Esophagus mucosa (tissue), 1 donor: ENCODE measurements at regions not wholly inside any gene's neighbourhood (a gene's known extent, or its start where the extent isn't known, plus 50 kb on each side); places are given as distances from the start of the nearest gene placed in this dataset.
"Not testable (repeated sequence)": the region's sequence is repeated elsewhere in the genome, so short reads cannot be mapped to it uniquely, and the experiment has no call there.

Experiments
- ATAC-seq: fragments of 200-7000 bp; cut with Tn5 transposase; one replicate; pipeline ENCODE4 v1.9.1; 2020
- donor health status: DM: yes; HTN: yes; CAD: no.

DNA sequence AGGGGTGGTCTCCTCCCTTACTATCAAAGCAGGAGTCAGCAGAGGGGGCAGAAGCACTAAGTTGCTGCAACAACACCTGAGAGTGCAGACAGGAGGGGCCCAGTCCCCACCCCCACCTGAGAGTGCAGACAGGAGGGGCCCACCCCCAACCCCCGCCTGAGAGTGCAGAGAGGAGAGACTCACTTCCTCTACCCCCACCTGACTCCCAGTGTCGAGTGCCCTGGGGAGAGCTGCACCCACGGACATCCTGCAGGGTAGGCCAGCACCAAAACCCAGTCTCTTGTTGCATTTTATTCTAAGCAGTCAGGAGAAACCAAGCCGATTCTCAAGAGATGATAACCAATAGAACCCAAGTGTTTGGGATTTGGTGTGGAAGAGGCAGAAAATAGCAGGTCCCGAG is 78.4 kb downstream of the NAPG start:
- ATAC-seq = peak; percentile 31

DNA sequence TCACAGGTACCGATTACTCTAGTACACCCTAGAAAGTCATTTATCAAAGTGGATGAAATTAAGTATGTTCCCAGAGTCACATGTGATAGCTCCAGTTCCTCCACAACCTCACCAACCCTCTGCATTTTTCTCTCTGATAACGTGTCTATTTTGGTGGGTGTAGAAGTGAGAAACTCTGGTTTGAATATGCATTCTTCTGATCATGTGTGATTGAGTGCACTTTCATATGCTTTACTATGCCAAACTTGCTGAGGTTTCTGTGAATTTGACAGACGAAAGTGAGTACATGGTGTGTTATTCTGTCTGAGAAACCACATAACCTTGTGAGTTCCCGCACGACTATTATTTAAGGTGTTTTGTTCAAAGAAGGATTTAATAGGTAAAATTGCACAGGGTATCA is 81.1 kb downstream of the NAPG start:
- ATAC-seq = not testable (repeated sequence)

- peak; percentile 38 for ATAC-seq
These were observed 81.8 kb downstream of the NAPG start for GRCh38 chr18:10607332-10608248.

- ATAC-seq = not testable (repeated sequence)
These were observed 82.6 kb downstream of the NAPG start for GRCh38 chr18:10608450-10608849.

GRCh38 chr18:10609046-10609445 is 83.2 kb downstream of the NAPG start:
- not testable (repeated sequence) for ATAC-seq

DNA sequence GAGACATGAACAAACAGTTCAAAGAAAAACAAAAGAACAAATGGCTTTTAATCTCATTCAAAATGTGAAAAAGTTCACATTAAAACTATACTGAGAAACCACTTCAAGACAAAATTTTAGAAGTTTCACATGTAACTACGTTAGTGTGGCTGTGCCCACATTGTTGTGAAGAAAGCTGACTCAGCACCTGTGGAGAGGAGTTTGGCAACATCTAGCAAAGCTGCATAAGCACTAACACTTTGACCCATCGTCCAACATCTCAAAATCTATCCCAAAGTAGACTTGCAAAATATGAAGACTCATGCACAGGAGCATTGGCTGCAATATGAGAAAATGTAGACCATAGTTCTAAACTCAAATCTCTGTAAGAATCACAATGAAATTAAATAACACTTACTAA is 87.4 kb downstream of the NAPG start:
- not testable (repeated sequence) for ATAC-seq

- ATAC-seq = not testable (repeated sequence)
These were observed 90.9 kb downstream of the NAPG start for GRCh38 chr18:10616714-10617113.

DNA sequence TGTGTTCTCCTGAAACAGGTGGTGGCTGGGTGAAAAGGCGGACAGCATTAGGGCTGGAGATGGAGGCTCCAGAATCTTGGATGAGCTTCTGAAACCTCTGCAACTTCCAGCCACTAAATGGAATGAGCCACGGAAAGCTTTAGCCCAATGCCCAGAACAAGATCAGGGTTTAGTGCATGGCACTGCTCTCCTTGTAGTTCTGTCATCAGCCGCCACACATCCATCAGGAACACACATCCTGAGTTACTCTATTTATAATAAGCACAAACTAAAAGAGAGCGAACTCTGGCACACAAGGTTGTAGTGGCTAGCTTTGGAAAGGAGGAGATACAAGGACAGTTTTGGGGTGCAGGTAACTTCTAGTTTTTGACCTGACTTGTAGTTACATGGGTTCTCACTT is 93.0 kb downstream of the NAPG start:
- not testable (repeated sequence) for ATAC-seq

DNA sequence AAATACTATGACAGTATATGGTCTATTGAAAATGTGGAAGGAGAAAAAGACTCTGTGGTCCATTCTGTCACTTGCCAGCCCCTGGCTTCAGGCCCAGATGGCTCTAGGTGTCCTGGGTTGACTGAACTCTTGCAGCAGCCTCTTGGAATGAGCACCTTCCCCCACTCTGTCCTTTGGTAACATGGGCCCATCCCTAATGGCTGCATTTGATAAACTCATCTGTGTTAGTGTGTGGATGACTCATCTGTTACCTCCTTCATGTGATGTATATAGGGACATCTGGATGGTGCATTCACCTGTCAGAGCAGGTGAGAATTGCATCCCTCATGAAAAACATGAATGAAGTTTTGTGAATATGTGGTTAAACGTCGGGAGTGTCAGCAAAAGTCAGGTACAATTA is 93.5 kb downstream of the NAPG start:
- ATAC-seq = not testable (repeated sequence)

DNA sequence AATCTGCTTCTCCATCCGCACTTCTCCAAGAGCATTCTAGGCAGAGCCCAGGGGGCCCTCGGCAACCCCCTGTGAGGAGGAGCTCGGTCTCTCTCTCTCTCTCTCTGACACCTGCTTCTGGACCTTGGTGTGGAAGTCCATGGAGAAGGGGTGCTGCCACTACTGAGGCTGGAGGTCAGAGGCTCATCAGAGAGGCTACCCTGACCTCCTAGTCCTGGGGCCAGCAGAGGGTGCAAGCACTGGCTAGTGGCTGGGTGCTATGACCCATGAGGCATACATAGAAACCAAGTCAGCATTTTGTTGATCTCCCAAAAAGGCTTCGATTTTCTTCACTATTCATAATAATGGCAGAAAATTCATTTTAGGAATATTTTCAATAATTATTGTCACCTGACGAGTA is 94.0 kb downstream of the NAPG start:
- not testable (repeated sequence) for ATAC-seq
